ENCODE measurements at regions not wholly inside any gene's neighbourhood (a gene's known extent, or its start where the extent isn't known, plus 50 kb on each side); places are given as distances from the start of the nearest gene placed in this dataset.
"Not testable (repeated sequence)": the region's sequence is repeated elsewhere in the genome, so short reads cannot be mapped to it uniquely, and the experiment has no call there.

GRCh38 chr4:137946453-137947174 is 295.5 kb downstream of the SLC7A11 start:
- Histone ChIP-seq H3K27ac (ENCODE audit: low read depth in 1 of 2, low read length in 2 of 2) (no peak overlapping the region), H3K27me3 (ENCODE audit: control insufficient read depth in 4 of 4, insufficient read depth in 4 of 4, low read length in 3 of 4) (no peaks in the 10 kb centered on the region), H3K9ac (ENCODE audit: low read depth in 1 of 2, low read length in 2 of 2) (no peak overlapping the region), H3K4me3 (ENCODE audit: low read depth in 1 of 3, low read length in 3 of 3) (no peak overlapping the region), H3K9me3 (ENCODE audit: control insufficient read depth in 4 of 4, low read length in 3 of 4) (peaks cover 0 to 3% (median 0%) of the 10 kb centered on the region in 4 donors), H3K36me3 (ENCODE audit: control insufficient read depth in 4 of 4, insufficient read depth in 3 of 4, low read depth in 1 of 4, low read length in 3 of 4) (no peaks in the 10 kb centered on the region), H3K4me1 (ENCODE audit: control insufficient read depth in 4 of 4, insufficient read depth in 4 of 4, low read length in 3 of 4) (no peaks in the 10 kb centered on the region)
- no peak for DNase-seq (ENCODE audit: low spot score)
- TF ChIP-seq ATF3 (IDR thresholded peaks at IDR 0.05) (no peak), FOXA2 (IDR thresholded peaks at IDR 0.05) (no peak), CTCF (IDR thresholded peaks at IDR 0.05; ENCODE audit: low read depth, low read length, missing input control) (no peak), SP1 (IDR thresholded peaks at IDR 0.05) (no peak), YY1 (IDR thresholded peaks at IDR 0.05) (no peak), NR2F2 (IDR thresholded peaks at IDR 0.05) (no peak), HNF4A (conservative IDR thresholded peaks at IDR 0.05) (no peak), JUND (IDR thresholded peaks at IDR 0.05) (no peak), TAF1 (conservative IDR thresholded peaks at IDR 0.05) (no peak), HNF4G (IDR thresholded peaks at IDR 0.05) (no peak), RAD21 (IDR thresholded peaks at IDR 0.05) (no peak), REST (IDR thresholded peaks at IDR 0.05) (no peak), GABPA (IDR thresholded peaks at IDR 0.05 in 1 of 2, conservative IDR thresholded peaks at IDR 0.05 in 1 of 2) (no peak), MAX (IDR thresholded peaks at IDR 0.05) (no peak), EGR1 (IDR thresholded peaks at IDR 0.05; ENCODE audit: low read depth in 2 of 2) (no peak), FOXA1 (IDR thresholded peaks at IDR 0.05) (no peak), RXRA (IDR thresholded peaks at IDR 0.05) (no peak), ZBTB33 (IDR thresholded peaks at IDR 0.05) (no peak)
- WGBS: 82% methylated on average over 1 of the region's 1 CpG

GRCh38 chr4:137942815-137943214 is 299.3 kb downstream of the SLC7A11 start:
- H3K9me3 ChIP-seq (ENCODE audit: control insufficient read depth in 4 of 4, low read length in 3 of 4); H3K36me3 ChIP-seq (ENCODE audit: control insufficient read depth in 4 of 4, insufficient read depth in 3 of 4, low read depth in 1 of 4, low read length in 3 of 4); H3K4me1 ChIP-seq (ENCODE audit: control insufficient read depth in 4 of 4, insufficient read depth in 4 of 4, low read length in 3 of 4); H3K9ac ChIP-seq (ENCODE audit: low read depth in 1 of 2, low read length in 2 of 2); H3K27ac ChIP-seq (ENCODE audit: low read depth in 1 of 2, low read length in 2 of 2); DNase-seq (ENCODE audit: low spot score); H3K27me3 ChIP-seq (ENCODE audit: control insufficient read depth in 4 of 4, insufficient read depth in 4 of 4, low read length in 3 of 4); H3K4me3 ChIP-seq (ENCODE audit: low read depth in 1 of 3, low read length in 3 of 3): not testable (repeated sequence)
- WGBS: 94% methylated on average over 15 of the region's 15 CpGs

GRCh38 chr4:137942015-137942515 is 300.1 kb downstream of the SLC7A11 start:
- H3K9ac ChIP-seq (ENCODE audit: low read depth in 1 of 2, low read length in 2 of 2); H3K9me3 ChIP-seq (ENCODE audit: control insufficient read depth in 4 of 4, low read length in 3 of 4); H3K4me3 ChIP-seq (ENCODE audit: low read depth in 1 of 3, low read length in 3 of 3); H3K36me3 ChIP-seq (ENCODE audit: control insufficient read depth in 4 of 4, insufficient read depth in 3 of 4, low read depth in 1 of 4, low read length in 3 of 4); DNase-seq (ENCODE audit: low spot score); H3K27me3 ChIP-seq (ENCODE audit: control insufficient read depth in 4 of 4, insufficient read depth in 4 of 4, low read length in 3 of 4); H3K4me1 ChIP-seq (ENCODE audit: control insufficient read depth in 4 of 4, insufficient read depth in 4 of 4, low read length in 3 of 4); H3K27ac ChIP-seq (ENCODE audit: low read depth in 1 of 2, low read length in 2 of 2): not testable (repeated sequence)
- WGBS: 93% methylated on average over 26 of the region's 32 CpGs

Measured in liver (tissue), 8 donors.